ENCODE measurements at regions not wholly inside any gene's neighbourhood (a gene's known extent, or its start where the extent isn't known, plus 50 kb on each side); places are given as distances from the start of the nearest gene placed in this dataset.
"Not testable (repeated sequence)": the region's sequence is repeated elsewhere in the genome, so short reads cannot be mapped to it uniquely, and the experiment has no call there.

- no peaks in the 10 kb centered on the region for H3K4me1 ChIP-seq
- H3K36me3 ChIP-seq: no peaks in the 10 kb centered on the region
- no peaks in the 10 kb centered on the region for H3K27me3 ChIP-seq
- DNase-seq: no peak
- H3K9me3 ChIP-seq: no peaks in the 10 kb centered on the region
- no peak overlapping the region for H3K27ac ChIP-seq
- TF ChIP-seq, protein P1, sequence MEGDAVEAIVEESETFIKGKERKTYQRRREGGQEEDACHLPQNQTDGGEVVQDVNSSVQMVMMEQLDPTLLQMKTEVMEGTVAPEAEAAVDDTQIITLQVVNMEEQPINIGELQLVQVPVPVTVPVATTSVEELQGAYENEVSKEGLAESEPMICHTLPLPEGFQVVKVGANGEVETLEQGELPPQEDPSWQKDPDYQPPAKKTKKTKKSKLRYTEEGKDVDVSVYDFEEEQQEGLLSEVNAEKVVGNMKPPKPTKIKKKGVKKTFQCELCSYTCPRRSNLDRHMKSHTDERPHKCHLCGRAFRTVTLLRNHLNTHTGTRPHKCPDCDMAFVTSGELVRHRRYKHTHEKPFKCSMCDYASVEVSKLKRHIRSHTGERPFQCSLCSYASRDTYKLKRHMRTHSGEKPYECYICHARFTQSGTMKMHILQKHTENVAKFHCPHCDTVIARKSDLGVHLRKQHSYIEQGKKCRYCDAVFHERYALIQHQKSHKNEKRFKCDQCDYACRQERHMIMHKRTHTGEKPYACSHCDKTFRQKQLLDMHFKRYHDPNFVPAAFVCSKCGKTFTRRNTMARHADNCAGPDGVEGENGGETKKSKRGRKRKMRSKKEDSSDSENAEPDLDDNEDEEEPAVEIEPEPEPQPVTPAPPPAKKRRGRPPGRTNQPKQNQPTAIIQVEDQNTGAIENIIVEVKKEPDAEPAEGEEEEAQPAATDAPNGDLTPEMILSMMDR (IDR thresholded peaks at IDR 0.05): no peak
- intact Hi-C loops (cut with DNase I): no loop called here
- no peak overlapping the region for H3K4me3 ChIP-seq
- no peak overlapping the region for H3K9ac ChIP-seq (ENCODE audit: low read depth in 2 of 2, low read length in 2 of 2)
Measured at GRCh38 chr10:36003031-36003600, 361.0 kb upstream of the FZD8 start.

DNA sequence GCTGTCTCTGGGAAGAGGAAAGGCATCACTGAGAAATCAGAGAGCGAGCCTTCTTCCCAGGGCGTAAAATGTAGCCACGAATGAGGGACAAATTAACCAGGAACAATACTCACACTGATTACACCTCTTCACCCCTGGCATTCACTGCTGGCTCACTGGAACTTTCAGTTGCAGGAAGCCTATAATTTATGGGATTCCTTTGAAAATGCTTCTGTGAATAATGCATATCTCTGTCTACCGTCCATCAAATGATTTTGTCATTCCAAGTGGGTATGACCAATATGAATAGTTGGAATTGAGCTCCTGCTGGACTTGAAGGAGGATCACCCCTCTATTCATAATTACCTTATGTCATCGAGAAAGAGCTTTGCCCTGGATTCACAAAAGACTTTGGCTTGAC, 360.3 kb upstream of the FZD8 start:
- Histone ChIP-seq H3K4me3 (no peak overlapping the region), H3K27ac (no peak overlapping the region), H3K4me1 (no peaks in the 10 kb centered on the region), H3K27me3 (no peaks in the 10 kb centered on the region), H3K9ac (ENCODE audit: low read depth in 2 of 2, low read length in 2 of 2) (no peak overlapping the region), H3K9me3 (no peaks in the 10 kb centered on the region), H3K36me3 (no peaks in the 10 kb centered on the region)
- DNase-seq: no peak
- intact Hi-C loops (cut with DNase I): no loop called here
- TF ChIP-seq, protein P1 (IDR thresholded peaks at IDR 0.05): no peak

- DNase-seq; H3K27me3 ChIP-seq; H3K4me1 ChIP-seq; H3K9me3 ChIP-seq; H3K9ac ChIP-seq (ENCODE audit: low read depth in 2 of 2, low read length in 2 of 2); H3K27ac ChIP-seq; H3K36me3 ChIP-seq; intact Hi-C loops (cut with DNase I); H3K4me3 ChIP-seq: not testable (repeated sequence)
Measured at GRCh38 chr10:36000754-36001153, 358.7 kb upstream of the FZD8 start.

DNA sequence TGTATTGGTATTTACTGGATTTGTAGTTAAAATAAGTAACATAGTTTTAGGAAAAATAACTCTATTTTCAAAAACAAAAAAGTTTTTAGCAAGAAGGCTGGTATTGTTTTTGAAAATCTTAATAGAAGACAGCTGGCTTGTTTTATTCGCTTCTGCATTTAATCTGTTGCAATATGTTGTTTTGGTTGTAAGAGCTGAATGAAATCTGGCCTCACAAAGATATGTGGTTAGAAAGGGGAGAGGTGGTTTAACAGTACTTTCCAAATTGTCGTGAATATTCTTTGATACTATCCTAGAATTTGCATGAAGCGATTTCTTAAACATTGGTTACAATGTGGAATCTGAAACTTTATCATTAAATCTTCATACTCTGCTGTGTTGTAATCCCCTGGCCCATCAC, 355.9 kb upstream of the FZD8 start:
- no peaks in the 10 kb centered on the region for H3K36me3 ChIP-seq
- no peaks in the 10 kb centered on the region for H3K9me3 ChIP-seq
- TF ChIP-seq, protein P1 (IDR thresholded peaks at IDR 0.05): no peak
- no peak overlapping the region for H3K4me3 ChIP-seq
- intact Hi-C loops (cut with DNase I): no loop called here
- H3K4me1 ChIP-seq: no peaks in the 10 kb centered on the region
- no peaks in the 10 kb centered on the region for H3K27me3 ChIP-seq
- H3K27ac ChIP-seq: no peak overlapping the region
- DNase-seq: no peak
- no peak overlapping the region for H3K9ac ChIP-seq (ENCODE audit: low read depth in 2 of 2, low read length in 2 of 2)

DNA sequence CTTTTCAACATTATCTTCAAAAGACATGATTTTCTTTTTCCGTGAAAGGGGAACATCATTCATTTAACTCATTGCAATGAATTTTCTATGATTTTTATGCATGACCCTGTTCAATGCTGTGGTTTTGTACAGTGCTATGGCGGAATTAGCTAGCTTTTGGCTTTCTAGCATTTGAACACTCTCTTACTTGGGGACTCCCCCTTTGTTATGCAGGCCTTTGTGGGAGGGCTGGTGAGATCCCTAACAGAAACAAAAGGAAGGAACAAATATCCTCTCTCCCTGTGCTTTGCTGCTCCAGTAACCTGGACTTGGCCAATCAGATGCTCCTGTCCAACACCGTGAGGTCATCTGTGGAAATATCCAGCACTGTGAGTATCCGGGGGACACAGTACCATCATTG, 353.4 kb upstream of the FZD8 start:
- Histone ChIP-seq H3K27me3 (no peaks in the 10 kb centered on the region), H3K4me1 (no peaks in the 10 kb centered on the region), H3K27ac (no peak overlapping the region), H3K9ac (ENCODE audit: low read depth in 2 of 2, low read length in 2 of 2) (no peak overlapping the region), H3K4me3 (no peak overlapping the region), H3K9me3 (no peaks in the 10 kb centered on the region), H3K36me3 (no peaks in the 10 kb centered on the region)
- no peak for DNase-seq
- intact Hi-C loops (cut with DNase I): no loop called here
- TF ChIP-seq, protein P1 (IDR thresholded peaks at IDR 0.05): no peak

- H3K27me3 ChIP-seq: no peaks in the 10 kb centered on the region
- H3K4me3 ChIP-seq: no peak overlapping the region
- H3K4me1 ChIP-seq: no peaks in the 10 kb centered on the region
- DNase-seq: no peak
- intact Hi-C loops (cut with DNase I): no loop called here
- H3K27ac ChIP-seq: no peak overlapping the region
- TF ChIP-seq, protein P1 (IDR thresholded peaks at IDR 0.05): no peak
- H3K36me3 ChIP-seq: no peaks in the 10 kb centered on the region
- H3K9me3 ChIP-seq: no peaks in the 10 kb centered on the region
- H3K9ac ChIP-seq (ENCODE audit: low read depth in 2 of 2, low read length in 2 of 2): no peak overlapping the region
Measured at GRCh38 chr10:35993591-35994515, 351.8 kb upstream of the FZD8 start.
